ENCODE measurements at regions not wholly inside any gene's neighbourhood (a gene's known extent, or its start where the extent isn't known, plus 50 kb on each side); places are given as distances from the start of the nearest gene placed in this dataset.

DNA sequence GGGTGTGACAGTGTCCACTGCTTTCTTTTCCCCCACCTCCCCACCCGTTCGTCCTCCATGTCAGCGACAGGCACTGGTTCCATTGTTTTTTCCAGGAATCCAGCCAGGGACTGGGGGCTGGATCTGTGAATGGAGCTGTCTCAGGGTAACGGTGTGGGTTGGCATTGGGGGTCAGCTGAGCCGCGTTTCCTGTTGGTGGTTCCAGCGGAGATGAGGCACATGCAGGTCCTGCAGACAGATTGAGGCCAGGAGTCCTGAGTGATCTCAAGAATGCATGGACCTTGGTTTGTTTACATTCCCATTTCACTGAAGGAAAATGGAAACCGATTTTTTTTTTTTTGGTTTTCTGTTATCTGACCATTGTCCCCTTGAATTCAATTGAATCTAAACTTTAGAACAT lies 303.9 kb downstream of the FGF9 start:
- Histone ChIP-seq H3K36me3 (ENCODE audit: control insufficient read depth in 2 of 2, extremely low read depth in 1 of 2, insufficient read depth in 2 of 2, low read length in 2 of 2) (no peaks in the 10 kb centered on the region), H3K79me2 (ENCODE audit: control insufficient read depth, insufficient read depth, low read length) (no peaks in the 10 kb centered on the region), H3K27ac (ENCODE audit: control insufficient read depth, insufficient read depth, low read length) (no peak overlapping the region), H3K4me2 (ENCODE audit: control insufficient read depth, extremely low read depth, insufficient read depth, low read depth, low read length) (no peak overlapping the region), H3K27me3 (ENCODE audit: control insufficient read depth, extremely low read depth, insufficient read depth, low read length) (no peaks in the 10 kb centered on the region), H3K9me3 (ENCODE audit: control insufficient read depth, low read depth, low read length) (no peaks in the 10 kb centered on the region), H3K4me3 (ENCODE audit: control insufficient read depth in 2 of 3, extremely low read depth in 1 of 3, insufficient read depth in 2 of 3, low read depth in 1 of 3, low read length in 3 of 3) (no peak overlapping the region), H3K4me1 (ENCODE audit: control insufficient read depth, extremely low read depth, insufficient read depth, low read length) (no peaks in the 10 kb centered on the region), H3K9me1 (ENCODE audit: control insufficient read depth, extremely low read depth, insufficient read depth, low read length) (no peaks in the 10 kb centered on the region), H3K9ac (ENCODE audit: control insufficient read depth, extremely low read depth, insufficient read depth, low read length) (no peak overlapping the region), H2AFZ (ENCODE audit: control insufficient read depth, low read length) (no peak overlapping the region), H4K20me1 (ENCODE audit: control insufficient read depth, extremely low read depth, insufficient read depth, low read length) (no peaks in the 10 kb centered on the region)
- no peak for TF ChIP-seq EZH2 (IDR thresholded peaks at IDR 0.05; ENCODE audit: low read length)
- TF ChIP-seq, protein P1, sequence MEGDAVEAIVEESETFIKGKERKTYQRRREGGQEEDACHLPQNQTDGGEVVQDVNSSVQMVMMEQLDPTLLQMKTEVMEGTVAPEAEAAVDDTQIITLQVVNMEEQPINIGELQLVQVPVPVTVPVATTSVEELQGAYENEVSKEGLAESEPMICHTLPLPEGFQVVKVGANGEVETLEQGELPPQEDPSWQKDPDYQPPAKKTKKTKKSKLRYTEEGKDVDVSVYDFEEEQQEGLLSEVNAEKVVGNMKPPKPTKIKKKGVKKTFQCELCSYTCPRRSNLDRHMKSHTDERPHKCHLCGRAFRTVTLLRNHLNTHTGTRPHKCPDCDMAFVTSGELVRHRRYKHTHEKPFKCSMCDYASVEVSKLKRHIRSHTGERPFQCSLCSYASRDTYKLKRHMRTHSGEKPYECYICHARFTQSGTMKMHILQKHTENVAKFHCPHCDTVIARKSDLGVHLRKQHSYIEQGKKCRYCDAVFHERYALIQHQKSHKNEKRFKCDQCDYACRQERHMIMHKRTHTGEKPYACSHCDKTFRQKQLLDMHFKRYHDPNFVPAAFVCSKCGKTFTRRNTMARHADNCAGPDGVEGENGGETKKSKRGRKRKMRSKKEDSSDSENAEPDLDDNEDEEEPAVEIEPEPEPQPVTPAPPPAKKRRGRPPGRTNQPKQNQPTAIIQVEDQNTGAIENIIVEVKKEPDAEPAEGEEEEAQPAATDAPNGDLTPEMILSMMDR (optimal IDR thresholded peaks at IDR 0.05 in 1 of 3, IDR thresholded peaks at IDR 0.05 in 1 of 3, conservative IDR thresholded peaks at IDR 0.05 in 1 of 3; ENCODE audit: extremely low read depth in 1 of 3, insufficient read depth in 2 of 3, low read length in 3 of 3) = no peak
- DNase-seq (ENCODE audit: low read depth, low spot score) = no peak
- FAIRE-seq = no peak
- dilution Hi-C loops (cut with MboI; ENCODE audit: extremely low pct_ligation_motif_present, low sequenced_read_pairs) = no loop called here

DNA sequence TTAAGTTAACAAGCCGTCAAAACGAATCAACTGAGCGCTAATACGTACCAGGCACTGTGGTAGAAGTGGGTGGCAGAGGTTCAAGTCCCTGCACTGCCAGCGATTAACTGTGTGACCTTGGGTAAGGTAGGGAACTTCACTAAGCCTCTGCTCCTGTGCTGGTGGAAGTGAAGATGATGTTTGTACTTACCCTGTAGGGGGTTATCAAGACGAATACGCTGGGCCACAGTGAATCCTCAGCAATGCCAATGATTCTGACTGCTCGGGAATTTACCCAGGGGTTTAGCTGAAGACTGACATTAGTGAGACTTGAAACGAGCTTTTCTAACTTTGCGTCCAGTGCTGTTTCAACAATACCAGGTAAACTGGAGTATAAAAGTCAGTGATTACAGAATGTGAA lies 305.3 kb downstream of the FGF9 start:
- Histone ChIP-seq H3K4me3 (ENCODE audit: control insufficient read depth in 2 of 3, extremely low read depth in 1 of 3, insufficient read depth in 2 of 3, low read depth in 1 of 3, low read length in 3 of 3) (no peak overlapping the region), H3K9ac (ENCODE audit: control insufficient read depth, extremely low read depth, insufficient read depth, low read length) (no peak overlapping the region), H3K36me3 (ENCODE audit: control insufficient read depth in 2 of 2, extremely low read depth in 1 of 2, insufficient read depth in 2 of 2, low read length in 2 of 2) (no peaks in the 10 kb centered on the region), H4K20me1 (ENCODE audit: control insufficient read depth, extremely low read depth, insufficient read depth, low read length) (no peaks in the 10 kb centered on the region), H3K9me1 (ENCODE audit: control insufficient read depth, extremely low read depth, insufficient read depth, low read length) (no peaks in the 10 kb centered on the region), H3K27me3 (ENCODE audit: control insufficient read depth, extremely low read depth, insufficient read depth, low read length) (no peaks in the 10 kb centered on the region), H2AFZ (ENCODE audit: control insufficient read depth, low read length) (no peak overlapping the region), H3K4me2 (ENCODE audit: control insufficient read depth, extremely low read depth, insufficient read depth, low read depth, low read length) (no peak overlapping the region), H3K79me2 (ENCODE audit: control insufficient read depth, insufficient read depth, low read length) (no peaks in the 10 kb centered on the region), H3K9me3 (ENCODE audit: control insufficient read depth, low read depth, low read length) (no peaks in the 10 kb centered on the region), H3K4me1 (ENCODE audit: control insufficient read depth, extremely low read depth, insufficient read depth, low read length) (no peaks in the 10 kb centered on the region), H3K27ac (ENCODE audit: control insufficient read depth, insufficient read depth, low read length) (no peak overlapping the region)
- FAIRE-seq (no peak), DNase-seq (ENCODE audit: low read depth, low spot score) (no peak)
- TF ChIP-seq, protein P1 (optimal IDR thresholded peaks at IDR 0.05 in 1 of 3, IDR thresholded peaks at IDR 0.05 in 1 of 3, conservative IDR thresholded peaks at IDR 0.05 in 1 of 3; ENCODE audit: extremely low read depth in 1 of 3, insufficient read depth in 2 of 3, low read length in 3 of 3) = no peak
- TF ChIP-seq EZH2 (IDR thresholded peaks at IDR 0.05; ENCODE audit: low read length) = no peak
- dilution Hi-C loops (cut with MboI; ENCODE audit: extremely low pct_ligation_motif_present, low sequenced_read_pairs) = no loop called here

Data from keratinocyte (primary cell).